ENCODE measurements at regions not wholly inside any gene's neighbourhood (a gene's known extent, or its start where the extent isn't known, plus 50 kb on each side); places are given as distances from the start of the nearest gene placed in this dataset.

DNA sequence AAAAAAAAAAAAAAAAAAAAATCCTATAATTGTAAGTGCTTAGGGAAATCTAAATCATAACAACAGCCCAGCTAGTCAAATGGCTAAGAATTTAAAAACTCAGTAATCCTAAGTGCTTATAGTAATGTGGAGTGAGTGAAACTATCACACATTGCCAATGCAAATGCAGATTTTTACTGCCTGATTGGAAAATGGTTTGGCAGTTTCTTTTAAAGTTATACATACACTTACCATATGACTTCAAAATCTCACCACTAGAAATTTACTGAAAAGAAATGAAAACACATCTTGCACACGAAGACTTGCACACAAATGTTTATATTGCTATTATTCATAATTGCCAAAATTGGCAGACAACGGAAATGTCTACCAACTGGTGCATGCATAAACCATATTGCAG is 51.3 kb upstream of the STXBP6 start:
- DNase-seq (ENCODE audit: low read depth) = no peak

Measured in forelimb muscle (tissue), 1 donor.